ENCODE measurements at regions not wholly inside any gene's neighbourhood (a gene's known extent, or its start where the extent isn't known, plus 50 kb on each side); places are given as distances from the start of the nearest gene placed in this dataset.
"Not testable (repeated sequence)": the region's sequence is repeated elsewhere in the genome, so short reads cannot be mapped to it uniquely, and the experiment has no call there.

- DNase-seq, result no peak
- Mint-ChIP-seq H3K27me3 (no peaks in the 10 kb centered on the region), H3K27ac (no peak overlapping the region), H3K9me3 (no peaks in the 10 kb centered on the region), H3K4me3 (no peak overlapping the region), H3K36me3 (no peaks in the 10 kb centered on the region), H3K4me1 (no peaks in the 10 kb centered on the region)
- no peak for ATAC-seq (ENCODE audit: low read depth)
- POLR2A ChIA-PET, result no interaction called here
Observed at GRCh38 chr7:136400877-136401276, 423.7 kb upstream of the MTPN start.

- ATAC-seq (ENCODE audit: low read depth) (no peak), DNase-seq (no peak)
- no peak overlapping the region for H3K27ac Mint-ChIP-seq
- no peaks in the 10 kb centered on the region for H3K9me3 Mint-ChIP-seq
- POLR2A ChIA-PET, result no interaction called here
- H3K27me3 Mint-ChIP-seq, result no peaks in the 10 kb centered on the region
- no peaks in the 10 kb centered on the region for H3K36me3 Mint-ChIP-seq
- no peaks in the 10 kb centered on the region for H3K4me1 Mint-ChIP-seq
- no peak overlapping the region for H3K4me3 Mint-ChIP-seq
Observed at GRCh38 chr7:136399385-136399784, 422.2 kb upstream of the MTPN start.

DNA sequence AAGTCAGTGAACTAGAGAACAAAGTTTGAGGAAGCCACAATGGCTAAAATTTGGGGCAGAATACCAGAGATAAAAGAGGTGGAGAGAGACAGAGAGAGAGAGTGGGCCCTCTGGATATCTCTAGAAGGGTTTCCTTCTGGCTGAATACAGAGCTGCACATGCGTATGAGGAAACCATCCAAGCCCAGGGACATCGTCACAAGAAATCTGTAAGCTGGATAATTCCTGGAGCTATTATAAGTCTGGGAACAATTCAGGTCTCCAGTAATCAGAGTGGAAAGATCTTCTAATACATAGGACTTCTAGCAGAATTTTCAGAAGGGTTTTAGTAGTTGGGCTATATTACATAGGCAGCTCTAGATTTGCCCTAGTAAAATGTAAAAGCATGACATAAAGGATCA, 415.7 kb upstream of the MTPN start:
- ATAC-seq (ENCODE audit: low read depth), result no peak
- no peak for DNase-seq

GRCh38 chr7:136391371-136391770, 414.2 kb upstream of the MTPN start:
- ATAC-seq (ENCODE audit: low read depth) (no peak), DNase-seq (no peak)
- POLR2A ChIA-PET, result no interaction called here
- no peaks in the 10 kb centered on the region for H3K36me3 Mint-ChIP-seq
- H3K4me3 Mint-ChIP-seq, result no peak overlapping the region
- H3K27ac Mint-ChIP-seq, result no peak overlapping the region
- H3K9me3 Mint-ChIP-seq, result no peaks in the 10 kb centered on the region
- no peaks in the 10 kb centered on the region for H3K4me1 Mint-ChIP-seq
- H3K27me3 Mint-ChIP-seq, result no peaks in the 10 kb centered on the region

More for the DNA sequence above, 415.7 kb upstream of the MTPN start:
- Mint-ChIP-seq H3K4me1 (no peaks in the 10 kb centered on the region), H3K4me3 (no peak overlapping the region), H3K27ac (no peak overlapping the region), H3K36me3 (no peaks in the 10 kb centered on the region), H3K9me3 (no peaks in the 10 kb centered on the region), H3K27me3 (no peaks in the 10 kb centered on the region)
- POLR2A ChIA-PET, result no interaction called here

DNA sequence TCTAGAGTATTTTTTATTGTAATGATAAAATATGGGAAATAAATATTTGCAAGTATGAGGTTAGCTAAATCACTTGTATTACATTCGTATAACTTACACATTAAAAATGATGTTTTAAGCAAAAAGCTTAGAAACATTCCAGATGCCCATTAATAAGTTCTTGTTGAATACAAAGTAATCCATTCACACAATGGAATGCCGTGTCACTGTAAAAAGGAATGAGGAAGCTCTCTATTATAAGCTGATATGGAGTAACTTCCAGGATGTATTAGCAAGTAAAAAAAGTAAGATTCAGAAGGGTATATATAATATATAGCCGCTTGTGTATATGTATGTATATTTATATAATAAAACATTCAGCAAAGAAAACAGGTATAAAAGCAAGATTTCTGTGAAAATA, 412.8 kb upstream of the MTPN start:
- no peak for ATAC-seq (ENCODE audit: low read depth)
- Mint-ChIP-seq H3K27me3 (no peaks in the 10 kb centered on the region), H3K9me3 (no peaks in the 10 kb centered on the region), H3K4me1 (no peaks in the 10 kb centered on the region), H3K36me3 (no peaks in the 10 kb centered on the region), H3K27ac (no peak overlapping the region), H3K4me3 (no peak overlapping the region)
- POLR2A ChIA-PET, result no interaction called here
- no peak for DNase-seq

- Mint-ChIP-seq H3K27me3 (no peaks in the 10 kb centered on the region), H3K9me3 (no peaks in the 10 kb centered on the region), H3K4me3 (no peak overlapping the region), H3K27ac (no peak overlapping the region), H3K4me1 (no peaks in the 10 kb centered on the region), H3K36me3 (no peaks in the 10 kb centered on the region)
- no peak for ATAC-seq (ENCODE audit: low read depth)
- no peak for DNase-seq
- POLR2A ChIA-PET, result no interaction called here
Observed at GRCh38 chr7:136386876-136387275, 409.7 kb upstream of the MTPN start.

GRCh38 chr7:136371409-136371808, 394.2 kb upstream of the MTPN start:
- H3K36me3 Mint-ChIP-seq; DNase-seq; H3K27me3 Mint-ChIP-seq; H3K4me3 Mint-ChIP-seq; ATAC-seq (ENCODE audit: low read depth); H3K4me1 Mint-ChIP-seq; POLR2A ChIA-PET; H3K27ac Mint-ChIP-seq; H3K9me3 Mint-ChIP-seq: not testable (repeated sequence)

- Mint-ChIP-seq H3K4me1 (no peaks in the 10 kb centered on the region), H3K27ac (no peak overlapping the region), H3K36me3 (no peaks in the 10 kb centered on the region), H3K4me3 (no peak overlapping the region), H3K9me3 (peaks cover 4% of the 10 kb centered on the region), H3K27me3 (no peaks in the 10 kb centered on the region)
- POLR2A ChIA-PET, result no interaction called here
- no peak for ATAC-seq (ENCODE audit: low read depth)
- DNase-seq, result no peak
Observed at GRCh38 chr7:136370137-136370536, 393.0 kb upstream of the MTPN start.

DNA sequence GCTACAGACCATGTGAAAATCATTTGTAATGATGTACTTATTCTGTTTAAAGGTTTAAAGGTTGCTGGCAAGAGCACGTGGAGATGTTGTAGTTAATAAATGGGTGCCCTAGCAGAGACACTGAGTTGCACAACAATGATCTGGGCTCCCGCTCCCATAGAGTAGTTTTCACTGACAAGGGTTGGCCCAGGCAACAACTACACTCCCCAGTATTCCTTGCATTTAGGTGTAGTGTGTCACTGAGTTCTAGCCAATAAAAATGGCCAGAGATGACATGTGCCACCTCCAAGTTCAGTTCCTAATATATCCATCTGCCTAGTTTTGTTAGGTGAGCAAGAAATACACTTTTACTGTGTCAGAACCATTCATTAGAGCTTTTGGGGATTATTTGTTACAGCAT, 392.1 kb upstream of the MTPN start:
- H3K4me1 Mint-ChIP-seq, result no peaks in the 10 kb centered on the region
- ATAC-seq (ENCODE audit: low read depth) (no peak), DNase-seq (no peak)
- H3K4me3 Mint-ChIP-seq, result no peak overlapping the region
- POLR2A ChIA-PET, result no interaction called here
- H3K9me3 Mint-ChIP-seq, result peaks cover 4% of the 10 kb centered on the region
- no peak overlapping the region for H3K27ac Mint-ChIP-seq
- H3K27me3 Mint-ChIP-seq, result no peaks in the 10 kb centered on the region
- no peaks in the 10 kb centered on the region for H3K36me3 Mint-ChIP-seq

GRCh38 chr7:136359333-136359903, 382.3 kb upstream of the MTPN start:
- POLR2A ChIA-PET, result no interaction called here
- ATAC-seq (ENCODE audit: low read depth), result no peak
- DNase-seq, result no peak
- H3K27ac Mint-ChIP-seq, result no peak overlapping the region
- no peaks in the 10 kb centered on the region for H3K27me3 Mint-ChIP-seq
- no peaks in the 10 kb centered on the region for H3K4me1 Mint-ChIP-seq
- no peaks in the 10 kb centered on the region for H3K9me3 Mint-ChIP-seq
- no peak overlapping the region for H3K4me3 Mint-ChIP-seq
- H3K36me3 Mint-ChIP-seq, result no peaks in the 10 kb centered on the region

GRCh38 chr7:136353287-136353686, 376.1 kb upstream of the MTPN start:
- ATAC-seq (ENCODE audit: low read depth) (no peak), DNase-seq (no peak)
- H3K4me3 Mint-ChIP-seq, result no peak overlapping the region
- H3K27ac Mint-ChIP-seq, result no peak overlapping the region
- no peaks in the 10 kb centered on the region for H3K4me1 Mint-ChIP-seq
- no peaks in the 10 kb centered on the region for H3K9me3 Mint-ChIP-seq
- POLR2A ChIA-PET, result no interaction called here
- no peaks in the 10 kb centered on the region for H3K27me3 Mint-ChIP-seq
- H3K36me3 Mint-ChIP-seq, result no peaks in the 10 kb centered on the region

- H3K36me3 Mint-ChIP-seq, result no peaks in the 10 kb centered on the region
- peaks cover 3% of the 10 kb centered on the region for H3K27me3 Mint-ChIP-seq
- POLR2A ChIA-PET, result no interaction called here
- H3K9me3 Mint-ChIP-seq, result peaks cover 1% of the 10 kb centered on the region
- no peak overlapping the region for H3K4me3 Mint-ChIP-seq
- DNase-seq (no peak), ATAC-seq (ENCODE audit: low read depth) (no peak)
- no peaks in the 10 kb centered on the region for H3K4me1 Mint-ChIP-seq
- H3K27ac Mint-ChIP-seq, result no peak overlapping the region
Observed at GRCh38 chr7:136348542-136349192, 371.5 kb upstream of the MTPN start.

GRCh38 chr7:136348142-136348541, 371.0 kb upstream of the MTPN start:
- H3K36me3 Mint-ChIP-seq, result no peaks in the 10 kb centered on the region
- peaks cover 3% of the 10 kb centered on the region for H3K27me3 Mint-ChIP-seq
- no peak overlapping the region for H3K4me3 Mint-ChIP-seq
- POLR2A ChIA-PET, result no interaction called here
- H3K27ac Mint-ChIP-seq, result no peak overlapping the region
- H3K9me3 Mint-ChIP-seq, result peaks cover 1% of the 10 kb centered on the region
- H3K4me1 Mint-ChIP-seq, result no peaks in the 10 kb centered on the region
- ATAC-seq (ENCODE audit: low read depth) (no peak), DNase-seq (no peak)

DNA sequence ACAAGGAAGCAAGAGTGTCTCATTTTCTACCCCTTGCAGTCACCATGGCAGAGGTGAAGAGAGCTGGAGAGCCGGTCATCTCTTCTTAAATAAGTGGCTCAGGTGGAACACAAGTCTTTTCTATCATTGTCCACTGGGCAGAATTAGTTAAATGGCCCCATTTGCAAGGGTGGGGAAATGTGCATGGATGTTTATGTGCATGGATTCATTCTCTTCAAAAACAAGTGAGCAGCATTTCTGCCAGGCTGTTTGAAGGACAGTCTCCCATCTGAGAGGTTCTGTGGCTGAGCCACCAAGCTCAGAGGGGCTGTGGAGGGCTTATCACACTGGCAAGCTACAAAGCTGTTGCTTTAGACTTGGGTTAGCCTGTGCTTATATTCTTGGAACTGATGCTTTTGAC, 370.3 kb upstream of the MTPN start:
- no peak for DNase-seq
- Mint-ChIP-seq H3K27me3 (peaks cover 3% of the 10 kb centered on the region), H3K4me1 (no peaks in the 10 kb centered on the region), H3K27ac (no peak overlapping the region), H3K4me3 (no peak overlapping the region), H3K9me3 (peaks cover 1% of the 10 kb centered on the region), H3K36me3 (no peaks in the 10 kb centered on the region)
- POLR2A ChIA-PET, result no interaction called here
- ATAC-seq (ENCODE audit: low read depth), result no peak

- ATAC-seq (ENCODE audit: low read depth) (no peak), DNase-seq (no peak)
- Mint-ChIP-seq H3K27me3 (peaks cover 3% of the 10 kb centered on the region), H3K4me1 (no peaks in the 10 kb centered on the region), H3K4me3 (no peak overlapping the region), H3K36me3 (no peaks in the 10 kb centered on the region), H3K9me3 (peaks cover 1% of the 10 kb centered on the region), H3K27ac (no peak overlapping the region)
- POLR2A ChIA-PET, result no interaction called here
Observed at GRCh38 chr7:136342251-136342650, 365.1 kb upstream of the MTPN start.

Measured in activated naive CD8-positive, alpha-beta T cell treated with anti-CD3 and anti-CD28 coated beads, Interleukin-2, amount 10 ng/mL, durations not matched to agents 7 days and 5 days (primary cell).